NOMO-1 treated with dmso at 0.1 percent for 144 hours (cell line): ENCODE measurements at regions not wholly inside any gene's neighbourhood (a gene's known extent, or its start where the extent isn't known, plus 50 kb on each side); places are given as distances from the start of the nearest gene placed in this dataset.
A peak's percentile ranks its signal among the peaks of the same experiment; 100 is the strongest.

ENCODE experiments used
- DNase-seq: peaks from one replicate; lab custom pipeline; 2025; ENCODE audit not compliant: unreplicated experiment; lab: John Stamatoyannopoulos, UW

DNA sequence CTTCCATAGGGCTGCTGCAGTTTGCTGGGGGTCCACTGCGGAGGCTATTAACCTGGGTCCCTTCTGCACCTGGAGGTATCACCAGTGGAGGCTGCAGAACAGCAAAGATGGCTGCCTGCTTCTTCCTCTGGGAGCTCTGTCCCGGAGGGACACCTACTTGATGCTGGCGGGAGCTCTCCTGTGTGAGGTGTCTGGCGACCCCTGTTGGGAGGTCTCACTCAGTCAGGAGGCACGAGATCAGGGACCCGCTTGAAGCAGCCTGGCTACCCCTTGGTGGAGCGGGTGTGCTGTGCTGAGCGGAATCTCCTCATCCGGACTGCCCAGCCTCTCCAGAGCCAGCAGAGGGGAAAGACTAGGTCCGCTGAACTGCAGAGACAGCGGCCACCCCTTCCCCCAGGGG, 56.0 kb upstream of the CTXND1 start:
- no peak for DNase-seq

DNA sequence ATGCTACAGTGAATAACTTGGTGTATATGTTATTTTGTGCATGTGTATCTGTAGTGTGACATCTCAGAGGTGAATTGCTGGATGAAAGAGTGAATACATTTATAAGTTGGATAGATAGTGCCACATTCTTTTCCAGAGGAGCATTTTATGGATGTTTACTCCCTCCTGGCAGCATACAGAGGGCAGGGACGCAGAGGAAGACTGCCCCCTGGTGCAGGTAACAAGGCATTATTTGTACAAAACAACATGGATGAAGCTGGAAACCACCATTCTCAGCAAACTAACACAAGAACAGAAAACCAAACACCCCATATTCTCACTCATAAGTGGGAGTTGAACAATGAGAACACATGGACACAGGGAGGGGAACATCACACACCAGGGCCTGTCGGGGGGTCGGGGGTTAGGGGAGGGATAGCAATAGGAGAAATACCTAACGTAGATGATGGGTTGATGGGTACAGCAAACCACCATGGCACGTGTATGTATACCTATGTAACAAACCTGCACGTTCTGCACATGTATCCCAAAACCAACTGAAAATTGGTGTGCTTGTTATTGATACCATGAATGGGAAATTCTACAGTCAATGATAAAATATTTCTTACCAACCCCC, 57.9 kb upstream of the CTXND1 start:
- no peak for DNase-seq

DNA sequence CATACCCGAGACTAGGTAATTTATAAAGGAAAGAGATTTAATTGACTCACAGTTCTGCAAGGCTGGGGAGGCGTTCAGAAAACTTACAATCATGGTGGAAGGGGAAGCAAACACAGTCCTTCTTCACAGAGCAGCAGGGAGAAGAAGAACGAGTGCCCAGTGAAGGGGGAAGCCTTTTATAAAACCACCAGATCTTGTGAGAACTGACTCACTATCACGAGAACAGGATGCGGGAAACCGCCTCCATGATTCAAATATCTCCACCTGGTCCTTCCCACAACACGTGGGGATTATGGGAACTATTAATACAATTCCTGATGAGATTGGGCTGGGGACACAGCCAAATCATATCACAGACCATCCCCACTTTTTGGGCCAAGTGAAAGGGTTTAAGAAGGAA, 58.8 kb upstream of the CTXND1 start:
- no peak for DNase-seq

DNA sequence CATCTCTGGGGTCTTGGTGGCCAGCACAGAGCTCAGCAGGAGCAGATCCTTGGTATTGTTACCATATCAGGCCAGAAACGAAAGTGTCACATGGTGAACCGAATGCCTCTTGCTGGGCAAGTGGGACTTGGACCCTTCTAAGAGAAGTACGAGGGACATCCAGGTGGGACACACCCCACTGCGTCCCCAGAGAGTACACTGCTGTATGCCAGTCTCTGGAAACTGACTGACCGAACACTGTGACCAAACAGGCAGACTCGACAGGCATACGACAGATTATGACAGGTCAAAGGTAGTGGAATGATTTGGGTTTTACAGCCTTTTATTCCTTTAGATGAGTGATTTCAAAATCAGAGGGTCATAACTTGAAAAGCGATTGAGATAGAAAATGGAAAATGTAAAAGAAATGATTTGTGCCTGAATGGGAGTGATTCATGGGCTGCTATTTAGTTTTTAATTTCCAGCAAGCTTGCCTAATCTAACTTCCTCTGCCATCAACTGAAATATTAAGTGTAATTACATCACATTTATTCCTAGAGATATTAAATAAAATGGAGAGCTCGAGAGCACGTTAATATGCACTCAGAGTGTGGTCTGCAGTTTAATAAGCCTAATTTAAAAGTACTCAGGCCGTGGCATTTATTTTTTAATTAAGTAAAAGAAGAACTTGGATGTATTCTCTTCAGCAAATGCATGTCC, 63.4 kb upstream of the CTXND1 start:
- DNase-seq: no peak

DNA sequence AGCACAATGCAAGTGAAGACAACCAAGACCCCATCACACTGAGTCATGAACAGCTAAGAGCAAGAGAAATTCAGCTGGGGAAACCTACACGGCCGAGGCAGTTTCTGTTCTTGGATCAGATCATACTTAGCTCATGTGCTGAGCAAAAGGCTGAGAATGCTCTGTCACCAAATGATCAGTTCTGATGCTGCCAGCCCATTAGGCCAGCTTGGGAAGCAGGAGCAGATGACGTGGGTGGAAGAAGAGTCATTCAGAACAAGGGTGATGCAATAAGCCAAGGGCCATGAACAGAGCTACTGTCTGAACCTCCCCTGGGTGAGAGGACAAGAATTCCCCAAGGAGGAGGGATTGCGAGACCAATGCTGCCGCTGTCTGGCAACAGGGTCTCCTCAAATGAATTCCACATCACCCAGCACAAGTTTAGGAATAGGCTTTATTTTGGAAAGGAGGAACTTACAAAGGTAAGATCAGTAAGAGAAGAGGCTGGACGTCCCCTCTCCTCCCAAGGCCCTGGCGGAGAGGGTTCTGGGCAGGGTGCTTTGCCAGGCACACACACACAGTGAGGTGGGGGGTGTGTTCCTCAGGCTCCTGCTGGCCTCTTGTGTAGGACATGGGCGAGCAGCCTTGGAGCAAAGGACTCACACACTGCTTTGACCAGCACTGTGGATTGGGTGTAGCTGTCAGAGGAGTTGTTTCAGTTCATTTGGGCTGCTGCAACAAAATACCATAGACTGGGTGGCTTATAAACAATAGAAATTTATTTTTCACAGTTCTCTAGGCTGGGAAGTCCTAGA, 65.6 kb upstream of the CTXND1 start:
- DNase-seq: no peak

DNA sequence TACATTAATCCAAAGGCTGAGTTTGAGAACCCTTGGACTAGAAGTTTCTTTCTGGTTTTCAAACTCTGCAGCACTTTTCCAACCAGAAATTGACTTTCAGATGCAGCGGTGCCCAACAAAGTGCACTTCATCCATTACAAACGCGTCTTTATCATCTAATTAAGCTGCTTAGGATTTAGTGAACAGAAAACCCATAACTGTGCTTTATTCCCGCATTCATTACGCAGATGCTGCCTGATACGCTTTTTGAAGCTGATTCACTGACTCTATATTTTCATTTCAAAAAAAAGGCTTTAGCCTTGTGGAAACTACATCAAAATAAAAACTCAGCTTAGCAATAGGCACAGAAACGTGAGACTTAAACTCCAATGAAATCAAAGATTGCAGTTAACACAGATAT, 69.8 kb upstream of the CTXND1 start:
- no peak for DNase-seq

DNA sequence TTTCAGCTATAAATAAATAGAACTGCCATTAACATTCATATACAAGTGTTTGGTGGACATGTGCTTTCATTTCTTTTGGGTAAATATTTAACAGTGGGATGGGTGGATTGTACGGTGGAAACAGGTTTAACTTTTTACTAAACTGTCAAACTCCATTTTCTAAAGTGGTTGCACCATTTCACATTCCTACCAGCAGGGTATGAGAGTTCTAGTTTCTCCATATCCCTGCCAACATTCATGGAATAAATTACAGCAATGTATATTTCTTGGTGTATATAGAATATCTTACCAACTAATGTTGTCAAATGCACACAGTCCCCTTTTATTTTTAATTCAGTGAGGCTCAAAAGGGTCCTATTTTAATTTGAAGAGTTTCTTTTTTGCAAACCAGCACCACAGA, 71.3 kb upstream of the CTXND1 start:
- DNase-seq: no peak

DNA sequence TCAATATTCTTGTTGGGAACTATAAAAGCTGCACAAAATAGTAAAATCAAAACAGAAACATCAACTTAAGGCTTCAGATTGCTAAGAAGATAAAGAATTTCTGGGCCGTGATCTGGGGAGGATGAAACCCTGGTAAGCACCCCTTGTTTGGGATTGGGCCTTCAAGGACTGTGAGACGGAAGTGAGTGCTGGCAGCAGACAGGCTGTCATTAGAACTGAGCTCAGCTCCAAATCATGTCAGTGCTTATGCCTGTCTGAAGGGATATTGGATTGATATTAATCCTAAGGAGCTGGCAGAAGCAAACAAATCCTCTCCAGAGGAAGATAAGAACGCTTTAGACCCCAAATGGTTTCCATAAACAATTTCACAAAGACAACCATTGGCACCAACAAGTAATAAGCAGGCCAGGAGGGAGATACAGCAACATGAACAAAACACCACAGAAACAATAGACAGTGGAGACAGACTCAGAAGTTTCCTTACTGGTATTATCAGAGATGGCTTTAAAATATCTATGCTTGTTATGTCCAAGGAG, 72.6 kb upstream of the CTXND1 start:
- no peak for DNase-seq

DNA sequence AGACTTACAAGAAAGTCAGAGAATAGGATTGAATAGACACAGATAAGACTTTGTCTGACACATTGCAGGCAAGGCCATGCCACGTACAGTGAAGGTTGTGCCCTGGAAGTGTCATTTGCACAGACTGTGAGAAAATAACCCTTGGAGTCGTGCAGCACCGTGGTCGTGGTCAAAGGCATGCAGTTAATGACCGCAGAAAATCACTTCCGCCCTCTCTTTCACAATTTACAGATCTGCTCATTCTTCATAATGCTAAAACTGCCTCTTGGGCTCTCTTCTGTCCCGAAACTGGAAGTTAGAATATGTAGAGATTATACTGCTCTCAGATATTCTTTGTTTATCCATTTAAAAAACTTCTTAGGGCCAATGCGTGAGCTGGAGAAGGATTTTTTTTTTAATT, 73.2 kb upstream of the CTXND1 start:
- DNase-seq: peak; percentile 88

DNA sequence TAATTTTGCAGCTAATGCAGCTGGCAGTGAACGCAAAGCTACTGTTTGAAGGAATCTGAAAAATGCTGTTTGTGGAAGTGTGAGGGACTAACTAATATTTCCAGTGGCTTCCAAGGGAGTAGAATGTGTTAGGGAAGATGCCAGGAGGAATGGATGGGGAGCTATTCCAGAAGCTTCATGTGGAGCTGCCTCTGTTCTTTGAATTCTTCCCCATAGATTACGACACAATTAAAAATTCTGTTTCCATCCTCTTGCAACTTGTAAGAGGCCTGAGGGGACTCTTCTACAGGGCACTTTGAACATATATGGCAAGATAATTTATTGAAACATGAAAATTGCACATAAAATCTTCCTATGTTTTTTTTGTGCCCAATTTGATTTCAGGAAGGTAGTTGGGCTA, 74.3 kb upstream of the CTXND1 start:
- DNase-seq: no peak

DNA sequence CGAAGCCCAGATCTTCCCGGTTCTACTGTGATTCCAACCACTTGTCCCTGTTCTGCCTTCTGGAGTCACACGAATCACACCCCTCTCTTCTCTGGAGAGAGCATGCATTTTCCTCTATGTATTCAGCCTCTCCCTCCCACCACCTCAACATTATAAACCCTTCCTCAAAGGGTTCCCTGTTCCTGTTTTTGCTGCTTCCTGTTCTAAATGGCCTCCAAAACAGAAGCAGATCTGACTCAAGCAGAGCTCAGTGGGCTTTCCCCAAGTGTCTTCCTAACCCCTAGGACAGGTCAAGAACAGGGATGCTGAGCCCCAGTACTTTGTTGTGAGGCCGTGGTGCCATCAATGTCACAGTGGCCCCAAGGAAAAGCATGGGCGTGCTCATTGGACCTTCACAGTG, 75.7 kb upstream of the ARNT2 start:
- peak; percentile 49 for DNase-seq

DNA sequence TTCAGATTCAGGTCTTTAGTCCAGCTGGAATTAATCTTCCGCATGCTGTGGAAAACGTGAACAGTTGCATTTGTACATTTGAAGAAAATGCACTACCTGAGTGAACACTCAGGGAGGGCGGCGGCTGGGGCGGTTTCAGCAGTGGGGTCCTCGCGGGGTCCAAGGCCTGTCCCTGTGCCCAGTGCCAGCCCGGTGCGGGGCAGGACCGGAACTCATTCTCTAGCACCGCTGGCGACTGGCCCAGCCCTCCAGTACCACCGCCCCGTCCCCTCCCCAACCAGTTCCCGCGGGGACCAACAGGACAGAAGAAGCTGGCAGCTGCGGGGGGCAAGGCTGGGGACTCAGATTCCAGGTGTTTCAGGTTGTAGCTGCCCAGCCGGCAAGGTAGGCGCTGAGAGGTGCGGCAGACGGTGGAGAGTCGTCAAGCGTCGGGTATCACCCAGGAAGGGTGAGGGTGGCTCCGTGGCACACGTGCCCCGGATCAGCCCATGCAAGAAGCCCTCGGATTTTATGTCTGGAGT, 72.2 kb upstream of the ARNT2 start:
- no peak for DNase-seq

DNA sequence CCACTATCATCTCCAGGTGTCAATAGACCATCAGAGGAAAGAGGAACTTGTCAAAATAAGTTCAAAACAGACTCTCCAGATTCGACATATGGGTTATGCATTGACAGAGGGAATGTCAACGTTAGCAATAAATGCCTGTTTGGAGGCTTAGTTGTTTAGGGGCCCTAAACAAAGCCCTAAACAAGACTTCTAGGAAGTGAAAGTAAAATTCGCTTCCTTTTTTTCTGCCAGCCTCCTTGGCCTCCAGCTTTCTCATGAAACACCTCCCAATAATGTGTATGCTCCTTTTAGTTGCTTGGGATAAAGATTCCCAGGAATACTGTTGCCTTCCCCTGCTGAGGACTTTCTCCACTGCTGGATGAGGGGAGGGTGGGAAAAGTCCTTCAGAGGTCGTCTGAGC, 70.9 kb upstream of the ARNT2 start:
- peak; percentile 69 for DNase-seq

DNA sequence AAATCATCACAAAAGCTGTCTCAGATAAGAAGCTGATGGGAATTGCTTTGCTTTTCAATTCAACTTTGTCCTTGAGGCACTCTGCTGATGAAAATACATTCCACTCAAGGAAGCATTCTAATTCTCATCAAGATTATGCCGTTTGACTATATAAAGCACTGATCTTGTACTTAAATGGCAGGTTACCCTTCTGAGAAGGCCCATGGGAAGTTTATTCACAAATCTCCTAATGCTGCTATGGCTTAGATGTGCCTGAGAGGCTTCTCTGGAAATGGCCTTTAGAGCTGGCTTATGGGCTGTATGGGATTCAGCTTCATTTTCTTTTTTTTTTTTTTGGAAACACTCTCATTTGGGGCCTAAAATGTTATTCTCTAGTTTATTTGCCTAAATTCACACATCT, 69.7 kb upstream of the ARNT2 start:
- no peak for DNase-seq

DNA sequence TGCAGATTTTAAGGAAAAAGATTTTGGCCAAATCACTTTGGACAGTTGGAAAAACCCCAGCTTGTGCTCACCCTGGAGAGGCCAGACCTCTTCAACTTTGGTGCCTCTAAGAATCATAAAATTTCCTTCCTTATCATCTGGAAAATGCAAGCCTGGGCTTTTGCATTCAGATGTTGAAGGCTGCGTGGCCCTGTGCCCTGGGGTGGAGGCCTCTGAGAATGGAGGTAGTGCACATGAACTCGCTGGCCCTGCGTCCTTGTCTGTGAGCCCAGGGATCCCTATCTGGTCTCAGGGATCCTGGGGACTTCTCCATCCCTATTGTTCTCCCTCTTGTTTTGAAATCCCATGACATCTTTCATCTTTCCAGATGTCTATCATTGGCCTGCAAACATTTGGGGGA, 64.6 kb upstream of the ARNT2 start:
- no peak for DNase-seq

DNA sequence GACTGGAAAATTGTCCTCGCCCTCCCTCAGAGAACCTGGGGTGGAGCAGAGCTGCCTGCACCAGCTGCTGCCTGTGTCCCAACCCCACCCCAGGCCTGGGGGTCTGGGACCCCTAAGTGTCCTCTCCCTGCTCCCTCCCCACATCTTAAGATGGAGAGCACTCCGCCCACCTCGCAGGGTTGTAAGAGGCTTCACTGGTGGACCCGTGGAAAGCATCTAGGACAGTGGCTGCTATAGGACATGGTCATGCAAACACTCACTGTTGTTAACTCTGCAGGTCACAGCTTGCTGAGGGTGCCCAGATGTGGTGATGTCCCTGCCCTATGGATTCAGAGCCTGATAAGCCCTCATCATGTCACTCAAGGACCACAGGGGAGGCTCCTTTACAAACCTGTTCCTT, 62.0 kb upstream of the ARNT2 start:
- no peak for DNase-seq

DNA sequence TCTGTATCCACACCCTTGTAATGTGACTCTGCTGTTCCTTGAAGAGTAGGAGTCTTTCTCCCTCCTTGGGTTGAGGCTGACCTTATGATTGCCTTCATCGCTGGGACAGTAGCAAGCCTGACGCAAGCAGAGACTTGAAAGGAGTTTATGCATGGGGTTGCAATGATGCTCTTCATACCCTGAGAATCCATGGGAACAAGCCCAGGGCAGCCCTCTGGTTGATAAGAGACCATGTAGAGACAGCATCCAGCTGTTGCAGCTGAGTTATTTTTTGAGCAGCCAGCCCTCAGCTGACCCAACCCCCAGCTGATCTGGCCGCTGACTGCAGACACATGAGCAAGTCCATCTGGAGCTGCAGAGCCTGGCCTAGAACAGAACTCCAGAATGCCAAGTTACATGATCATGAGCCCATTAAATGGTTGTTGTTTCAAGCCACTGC, 60.6 kb upstream of the ARNT2 start:
- DNase-seq: no peak

DNA sequence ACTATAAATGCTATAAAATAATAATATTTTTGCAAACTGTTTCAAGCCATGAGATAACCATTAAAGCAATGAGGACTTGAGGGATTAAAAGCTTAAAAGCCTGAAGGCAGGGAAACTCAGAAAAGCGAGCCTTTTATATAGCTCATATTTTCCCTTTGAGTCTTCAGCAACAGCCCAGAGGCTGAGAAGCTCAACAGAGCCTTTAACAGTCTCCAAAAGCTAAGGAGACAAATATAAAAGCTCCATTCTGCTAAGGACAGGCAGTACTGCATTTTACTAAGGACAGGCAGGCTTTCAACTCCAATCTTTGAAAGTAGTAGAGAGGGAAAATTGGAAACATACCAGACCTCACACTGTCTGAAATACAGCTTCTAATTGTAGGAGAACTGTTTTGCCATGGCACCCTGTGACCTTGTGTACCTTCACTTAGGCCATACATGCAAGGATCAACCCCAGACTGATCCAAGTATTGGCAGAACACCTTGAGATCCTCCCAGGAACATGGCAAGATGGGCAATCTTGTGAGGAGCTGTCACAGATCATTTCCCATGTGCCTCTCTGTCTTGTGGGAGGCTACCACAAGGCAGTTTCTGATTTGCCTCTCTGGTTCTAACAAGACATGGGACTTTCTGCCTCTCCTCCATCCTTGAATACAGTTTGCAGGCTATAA, 53.1 kb upstream of the ARNT2 start:
- DNase-seq: no peak
